IMR-90 (cell line): ENCODE measurements at regions not wholly inside any gene's neighbourhood (a gene's known extent, or its start where the extent isn't known, plus 50 kb on each side); places are given as distances from the start of the nearest gene placed in this dataset.

ENCODE experiments used
- ATAC-seq: fragments of 200-7000 bp; cut with Tn5 transposase; 2 replicates; pipeline ENCODE4 v1.9.1; 2020; ENCODE audit warnings: low read depth, mild to moderate bottlenecking, moderate library complexity
- BruUV-seq: library from RNA; stranded (reverse); fragments of 400-500 nt; replicated peaks from 2 replicates; lab custom pipeline; 2021; lab: Mats Ljungman, UMichigan
- CTCF ChIA-PET: fragments of 300-600 bp; formaldehyde crosslinking; extraction: SDS; loops from one replicate; lab custom pipeline; 2021; ENCODE audit warnings: antibody characterized with exemption; lab: Yijun Ruan, JAX
- POLR2A ChIA-PET: fragments of 300-600 bp; sonication (Branson Sonifier 250); formaldehyde crosslinking; loops from one replicate; lab custom pipeline; 2022; ENCODE audit warnings: antibody characterized with exemption; ENCODE audit not compliant: unreplicated experiment; lab: Charles Lee
- DNase-seq: peaks from one replicate; pipeline ENCODE4 v3.0.0; 2013
- H2AFZ ChIP-seq: replicated peaks from 2 replicates; pipeline ENCODE3; 2013; ENCODE audit warnings: low read length, mild to moderate bottlenecking; ENCODE audit not compliant: poor library complexity
- H2AK5ac ChIP-seq: 2 replicates; pipeline ENCODE4 v1.6.1; 2013; ENCODE audit warnings: low read depth, low read length, inconsistent platforms
- H2AK9ac ChIP-seq: replicated peaks from 2 replicates; pipeline ENCODE3; 2013; ENCODE audit warnings: mild to moderate bottlenecking, low read depth, low read length, moderate library complexity; ENCODE audit not compliant: poor library complexity
- H2BK120ac ChIP-seq: 2 replicates; pipeline ENCODE4 v1.6.1; 2013; ENCODE audit warnings: low read depth, low read length, inconsistent platforms
- H2BK15ac ChIP-seq: 3 replicates; pipeline ENCODE4 v1.6.1; 2013; ENCODE audit warnings: low read depth, low read length, inconsistent platforms
- H2BK20ac ChIP-seq: 2 replicates; pipeline ENCODE4 v1.6.1; 2013; ENCODE audit warnings: low read depth, mild to moderate bottlenecking, inconsistent platforms, low read length, moderate library complexity
- H2BK5ac ChIP-seq: 2 replicates; pipeline ENCODE4 v1.6.1; 2013; ENCODE audit warnings: mild to moderate bottlenecking, low read depth, low read length, inconsistent platforms; ENCODE audit not compliant: poor library complexity, severe bottlenecking
- H3K14ac ChIP-seq: replicated peaks from 2 replicates; pipeline ENCODE4 v1.6.1; 2013; ENCODE audit warnings: low read depth, low read length, inconsistent platforms
- H3K18ac ChIP-seq: 2 replicates; pipeline ENCODE4 v1.6.1; 2013; ENCODE audit warnings: low read depth, low read length, control low read depth
- H3K23ac ChIP-seq: 2 replicates; pipeline ENCODE4 v1.6.1; 2013; ENCODE audit warnings: low read depth, low read length, inconsistent platforms
- H3K27ac ChIP-seq: 2 replicates; pipeline ENCODE4 v1.5.1; 2013; ENCODE audit warnings: mild to moderate bottlenecking, control low read depth, low read length; ENCODE audit not compliant: insufficient read depth
- H3K27me3 ChIP-seq: 2 replicates; pipeline ENCODE4 v1.6.1; 2013; ENCODE audit warnings: low read length; ENCODE audit not compliant: control insufficient read depth, insufficient read depth
- H3K36me3 ChIP-seq: 2 replicates; pipeline ENCODE4 v1.6.1; 2013; ENCODE audit warnings: low read length, mixed read lengths; ENCODE audit not compliant: control insufficient read depth, insufficient read depth
- H3K4ac ChIP-seq: 2 replicates; pipeline ENCODE4 v1.6.1; 2013; ENCODE audit warnings: low read depth, low read length, inconsistent platforms
- H3K4me1 ChIP-seq: 2 replicates; pipeline ENCODE4 v1.6.1; 2013; ENCODE audit warnings: low read length, mixed read lengths; ENCODE audit not compliant: control insufficient read depth, insufficient read depth
- H3K4me2 ChIP-seq: 2 replicates; pipeline ENCODE4 v1.6.1; 2013; ENCODE audit warnings: low read depth, mild to moderate bottlenecking, control low read depth, low read length, moderate library complexity
- H3K4me3 ChIP-seq: 2 replicates; pipeline ENCODE4 v1.5.1; 2013; ENCODE audit warnings: low read depth, mild to moderate bottlenecking, control low read depth, low read length, moderate library complexity; ENCODE audit not compliant: insufficient read depth
- H3K56ac ChIP-seq: 2 replicates; pipeline ENCODE4 v1.6.1; 2013; ENCODE audit warnings: low read length, inconsistent platforms; ENCODE audit not compliant: insufficient read depth; ENCODE audit errors: extremely low read depth
- H3K79me1 ChIP-seq, 2 experiments: 2 replicates each; pipeline ENCODE4 v1.6.1; 2013; ENCODE audit warnings: low read length in 2 of 2, inconsistent platforms in 1 of 2, low read depth in 1 of 2
- H3K9ac ChIP-seq: 2 replicates; pipeline ENCODE4 v1.6.1; 2013; ENCODE audit warnings: low read depth, low read length, control low read depth
- H3K9me1 ChIP-seq: 2 replicates; pipeline ENCODE4 v1.6.1; 2013; ENCODE audit warnings: low read length, inconsistent platforms; ENCODE audit not compliant: insufficient read depth
- H3K9me3 ChIP-seq: 2 replicates; pipeline ENCODE4 v1.6.1; 2013; ENCODE audit warnings: low read length; ENCODE audit not compliant: control insufficient read depth, insufficient read depth
- H4K20me1 ChIP-seq: 2 replicates; pipeline ENCODE4 v1.6.1; 2013; ENCODE audit warnings: low read length, inconsistent platforms; ENCODE audit not compliant: insufficient read depth
- H4K5ac ChIP-seq: 2 replicates; pipeline ENCODE4 v1.6.1; 2013; ENCODE audit warnings: mild to moderate bottlenecking, low read depth, low read length, control low read depth
- H4K8ac ChIP-seq, 2 experiments: 2 replicates each; pipeline ENCODE4 v1.6.1; 2013; ENCODE audit warnings: low read depth in 2 of 2, low read length in 2 of 2, control low read depth in 1 of 2, inconsistent platforms in 1 of 2
- H4K91ac ChIP-seq: 2 replicates; pipeline ENCODE4 v1.6.1; 2013; ENCODE audit warnings: low read depth, low read length, inconsistent platforms; ENCODE audit not compliant: insufficient read depth
- CEBPB ChIP-seq: IDR thresholded peaks from 2 replicates; pipeline ENCODE4 v1.6.1; 2012; ENCODE audit warnings: low read depth, low read length, improper control_type of control experiment
- CHD1 ChIP-seq: IDR thresholded peaks from 2 replicates; pipeline ENCODE4 v1.6.1; 2012; ENCODE audit warnings: low read depth, low read length, improper control_type of control experiment
- MAFK ChIP-seq: IDR thresholded peaks from 2 replicates; pipeline ENCODE4 v1.6.1; 2012; ENCODE audit warnings: low read depth, low read length, improper control_type of control experiment
- MAZ ChIP-seq: IDR thresholded peaks from 2 replicates; pipeline ENCODE4 v1.6.1; 2012; ENCODE audit warnings: low read depth, mild to moderate bottlenecking, low read length, improper control_type of control experiment, moderate library complexity, borderline replicate concordance
- RCOR1 ChIP-seq: IDR thresholded peaks from 2 replicates; pipeline ENCODE4 v1.6.1; 2012; ENCODE audit warnings: mild to moderate bottlenecking, low read length, improper control_type of control experiment; ENCODE audit not compliant: insufficient replicate concordance
- dilution Hi-C: fragments of 300-500 bp; cut with HindIII; formaldehyde crosslinking; loops from one replicate; pipeline ENCODE4 v1.14.3; 2018; ENCODE audit warnings: low sequenced_read_pairs; ENCODE audit not compliant: unreplicated experiment
- in situ Hi-C: fragments of 300-500 bp; cut with MboI; formaldehyde crosslinking; loops from 3 replicates; pipeline ENCODE4 v1.14.3; 2019; ENCODE audit warnings: low sequenced_read_pairs, inconsistent platforms, mixed read lengths
- intact Hi-C: fragments of 100-400 bp; cut with micrococcal nuclease; formaldehyde crosslinking; loops from 2 replicates; pipeline ENCODE4 v1.10.0; 2022

- no peaks in the 10 kb centered on the region for H3K27me3 ChIP-seq
- no peak overlapping the region for H4K5ac ChIP-seq
- no peak overlapping the region for H3K27ac ChIP-seq
- no peak for ATAC-seq
- no peak for DNase-seq
- H3K4me1 ChIP-seq: peaks cover 3% of the 10 kb centered on the region; the same call in 1 of the 2 replicates
- no peak overlapping the region for H3K18ac ChIP-seq
- H3K36me3 ChIP-seq: no peaks in the 10 kb centered on the region
- H2BK120ac ChIP-seq: no peak overlapping the region
- no peak overlapping the region for H4K91ac ChIP-seq
- H3K9me1 ChIP-seq: no peaks in the 10 kb centered on the region
- no peaks in the 10 kb centered on the region for H4K20me1 ChIP-seq
- H3K56ac ChIP-seq: no peak overlapping the region
- POLR2A ChIA-PET: no interaction called here
- dilution Hi-C loops: no loop called here
- no peak overlapping the region for H2AFZ ChIP-seq
- no peak overlapping the region for H3K9ac ChIP-seq
- no TSS peak for BruUV-seq
- H3K14ac ChIP-seq: no peak overlapping the region
- H3K4ac ChIP-seq: no peak overlapping the region
- TF ChIP-seq RCOR1: no peak
- no peak for TF ChIP-seq CHD1
- no peak for TF ChIP-seq MAFK
- TF ChIP-seq MAZ: no peak
- no peak for TF ChIP-seq CEBPB
- intact Hi-C loops: no loop called here
- no peak overlapping the region for H3K4me3 ChIP-seq
- H2BK20ac ChIP-seq: no peak overlapping the region
- no peak overlapping the region for H3K4me2 ChIP-seq
- no peak overlapping the region for H2AK9ac ChIP-seq
- in situ Hi-C loops: loop anchor here (25.0 kb wide), 1 partner anchor 214 kb away; no protein-coding TSS in a partner anchor
- no peak overlapping the region for H2BK5ac ChIP-seq
- no peak overlapping the region for H3K23ac ChIP-seq
- no peak overlapping the region for H2BK15ac ChIP-seq
- CTCF ChIA-PET: no interaction called here
- no peak overlapping the region for H4K8ac ChIP-seq
- no peaks in the 10 kb centered on the region for H3K79me1 ChIP-seq
- H2AK5ac ChIP-seq: no peak overlapping the region; the same call in 1 of the 2 replicates
- no peaks in the 10 kb centered on the region for H3K9me3 ChIP-seq
Measured at GRCh38 chr11:109972939-109973338, 120.3 kb upstream of the ZC3H12C start.
